Nucleus accumbens (tissue), 56 donors: ENCODE measurements at regions not wholly inside any gene's neighbourhood (a gene's known extent, or its start where the extent isn't known, plus 50 kb on each side); places are given as distances from the start of the nearest gene placed in this dataset.

Experiments used
- DNase-seq, 56 donors: peaks; one replicate each; lab custom pipeline; 2025; lab: John Stamatoyannopoulos, UW

DNA sequence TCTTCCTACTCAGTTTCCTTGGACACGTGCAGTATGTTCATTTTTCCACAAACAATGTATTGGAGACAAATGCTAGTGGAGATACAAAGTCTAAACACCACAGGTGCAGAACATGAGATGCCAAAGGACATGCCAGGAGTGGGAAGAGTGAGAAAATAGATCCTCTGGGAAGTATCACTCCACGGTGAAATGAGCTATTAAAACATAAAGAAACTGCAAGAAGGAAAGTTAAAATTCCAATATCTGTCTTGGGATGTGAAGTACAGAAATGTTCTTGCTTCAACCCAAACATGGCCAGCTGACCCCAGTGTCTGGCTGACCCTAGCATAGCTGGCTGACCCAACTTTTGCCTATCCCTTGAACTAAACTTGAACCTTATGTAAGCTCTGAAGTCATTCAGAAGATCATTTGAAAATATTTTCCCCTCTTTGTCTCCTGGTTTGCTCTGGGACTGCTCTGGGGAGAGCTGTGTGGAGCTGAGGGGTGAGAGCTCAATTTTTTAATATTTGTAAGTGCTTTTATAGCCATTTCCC, 59.5 kb downstream of the FZD1 start:
- no peak for DNase-seq

DNA sequence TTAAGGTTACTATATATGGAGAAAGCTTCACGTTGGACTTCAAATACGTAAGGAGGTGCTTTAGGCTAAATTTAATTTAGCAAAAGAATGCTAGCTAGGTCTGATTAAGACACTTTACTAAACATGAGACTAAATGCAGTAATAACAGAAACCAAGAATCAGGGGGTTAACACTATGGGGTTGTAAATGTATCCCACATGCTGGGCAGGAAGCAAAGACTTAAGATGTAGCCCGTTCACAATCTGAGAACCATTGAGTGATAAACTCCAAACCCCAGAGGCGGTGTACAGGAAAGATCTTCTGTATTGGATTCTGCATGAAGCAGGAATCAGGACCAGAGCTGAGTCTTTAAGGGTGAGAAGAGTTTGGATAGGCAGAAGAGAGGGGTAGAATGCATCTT, 60.4 kb downstream of the FZD1 start:
- no peak for DNase-seq

DNA sequence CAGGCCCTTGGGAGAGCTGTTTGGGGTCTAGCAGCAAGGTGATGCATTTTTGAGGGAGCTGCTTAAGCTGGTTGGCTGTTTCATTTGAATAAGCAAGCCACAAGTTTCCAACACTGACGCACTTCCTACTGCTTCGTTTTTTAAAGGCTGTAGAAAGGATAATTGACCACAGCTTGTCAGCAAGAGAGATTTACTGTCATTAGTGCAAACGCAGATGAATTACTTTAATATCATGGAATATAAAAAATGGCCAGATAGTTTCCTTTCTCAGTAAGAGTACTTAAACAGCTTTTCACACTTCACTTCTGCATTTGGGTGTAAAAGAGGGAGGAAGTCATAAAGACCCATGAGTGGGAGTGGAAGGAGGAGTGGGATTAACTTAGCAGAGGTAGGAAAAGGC, 61.5 kb downstream of the FZD1 start:
- DNase-seq = no peak

DNA sequence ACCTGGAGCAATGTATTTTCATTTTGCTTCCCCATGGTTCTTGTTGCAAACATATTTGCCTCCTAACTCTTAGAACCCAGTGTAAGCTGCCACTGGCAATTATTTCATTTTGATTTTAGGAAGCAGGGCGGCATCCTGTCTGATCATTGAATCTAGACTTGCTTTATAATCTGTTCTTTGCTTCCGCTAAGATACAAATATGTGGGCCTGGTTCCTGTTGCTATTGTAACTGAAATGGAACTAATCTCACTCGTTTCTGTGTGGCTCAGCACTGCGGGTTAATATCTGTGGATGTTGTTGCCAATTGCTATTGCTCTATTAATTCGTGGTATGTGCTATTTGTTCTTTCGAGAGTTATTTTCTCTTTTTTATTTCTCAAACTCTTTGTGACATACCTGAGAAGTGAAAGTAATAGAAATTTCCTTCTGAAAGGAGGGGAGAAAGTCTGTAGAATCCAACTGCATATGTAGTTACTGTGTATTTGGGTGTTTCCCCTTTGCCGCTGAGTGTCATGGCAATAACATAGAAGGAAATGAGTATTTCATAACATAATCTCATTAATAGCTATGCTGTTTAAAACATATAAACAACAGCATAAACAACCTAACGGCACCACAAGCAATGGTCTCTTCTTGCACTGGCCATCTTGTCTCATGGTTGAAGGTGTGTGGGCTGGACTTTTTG, 62.4 kb downstream of the FZD1 start:
- no peak for DNase-seq

DNA sequence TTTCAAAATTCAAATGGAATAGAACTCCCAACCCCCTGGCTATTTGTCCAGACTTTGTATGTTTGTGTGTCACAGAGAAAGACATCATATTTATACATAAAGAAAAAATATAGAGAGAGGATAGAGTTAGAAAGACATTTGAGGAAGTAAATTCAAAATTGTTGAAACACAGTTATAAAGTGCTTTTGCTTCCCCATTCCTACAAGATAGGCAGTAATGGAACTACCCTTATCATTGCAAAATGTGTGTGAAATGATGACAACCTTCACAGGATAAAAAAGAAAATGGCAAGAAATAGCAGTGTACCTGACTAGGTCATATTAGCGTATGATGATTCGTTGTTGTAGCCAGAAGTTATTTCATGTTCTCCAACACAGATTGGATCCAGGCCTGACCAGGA, 63.1 kb downstream of the FZD1 start:
- no peak for DNase-seq

DNA sequence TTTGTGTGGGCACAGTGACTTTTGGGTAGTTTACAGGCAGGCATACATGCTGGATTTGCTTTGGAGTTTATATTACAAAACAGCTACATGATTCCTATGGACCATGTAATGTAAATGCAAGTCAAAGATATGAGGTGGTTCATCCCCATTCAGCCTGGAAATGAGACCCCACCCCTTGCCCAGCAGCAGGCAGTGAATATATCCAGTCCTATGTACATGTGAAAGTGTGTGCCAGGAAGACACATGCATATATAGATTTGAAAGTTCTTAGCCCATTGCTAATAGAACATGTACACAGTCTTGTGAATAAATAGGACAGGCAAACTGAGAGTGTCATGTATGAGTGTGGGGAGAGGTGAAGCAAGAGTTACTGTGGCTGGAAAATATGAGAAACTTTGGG, 65.3 kb downstream of the FZD1 start:
- DNase-seq = no peak

DNA sequence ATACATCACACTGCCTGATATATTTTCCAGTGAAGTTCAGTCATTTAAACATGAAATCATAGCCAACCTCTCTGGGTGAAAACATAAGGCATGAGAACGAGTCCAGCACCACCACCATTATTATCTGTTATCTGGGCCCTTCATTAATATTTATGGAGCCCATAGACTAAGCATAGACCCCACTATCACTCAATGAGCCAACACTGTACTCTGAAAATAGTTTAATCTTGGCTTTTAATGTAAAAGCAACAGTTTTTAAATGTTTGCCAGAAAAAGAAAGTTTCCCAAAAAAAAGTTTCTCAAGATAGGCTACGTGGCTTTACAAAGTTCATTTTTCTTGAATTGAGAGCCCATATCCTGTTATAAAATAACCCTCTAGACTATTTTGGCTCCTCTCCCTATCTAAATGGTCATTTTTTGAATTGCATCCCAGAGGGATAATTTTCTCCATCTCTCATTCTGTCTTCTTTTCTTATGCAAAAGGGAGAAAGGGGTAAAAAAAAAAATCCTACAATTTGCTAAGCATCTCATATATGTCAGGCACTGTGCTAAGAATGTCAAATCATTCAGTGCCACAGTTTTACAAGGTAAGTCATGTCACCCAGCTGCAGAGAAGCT, 66.1 kb downstream of the FZD1 start:
- no peak for DNase-seq

DNA sequence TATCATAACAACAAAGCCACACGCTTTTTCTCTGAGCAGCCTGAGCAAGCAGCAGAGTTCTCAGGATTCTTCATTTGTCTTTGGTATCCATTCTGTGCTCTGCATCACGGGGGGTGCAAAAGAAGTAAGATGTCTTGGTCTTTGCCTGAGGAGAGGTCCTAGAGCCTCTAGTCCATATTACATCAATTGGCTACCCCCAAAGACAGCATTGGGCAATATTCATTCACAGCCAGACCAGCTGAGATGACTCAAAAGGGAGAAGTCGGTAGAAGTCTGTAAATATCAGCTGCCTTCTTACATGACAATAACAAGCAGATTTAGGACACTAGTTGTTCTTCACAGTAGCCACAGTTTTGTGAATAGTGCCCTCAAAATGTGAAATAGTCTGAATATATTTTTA, 66.6 kb downstream of the FZD1 start:
- no peak for DNase-seq

DNA sequence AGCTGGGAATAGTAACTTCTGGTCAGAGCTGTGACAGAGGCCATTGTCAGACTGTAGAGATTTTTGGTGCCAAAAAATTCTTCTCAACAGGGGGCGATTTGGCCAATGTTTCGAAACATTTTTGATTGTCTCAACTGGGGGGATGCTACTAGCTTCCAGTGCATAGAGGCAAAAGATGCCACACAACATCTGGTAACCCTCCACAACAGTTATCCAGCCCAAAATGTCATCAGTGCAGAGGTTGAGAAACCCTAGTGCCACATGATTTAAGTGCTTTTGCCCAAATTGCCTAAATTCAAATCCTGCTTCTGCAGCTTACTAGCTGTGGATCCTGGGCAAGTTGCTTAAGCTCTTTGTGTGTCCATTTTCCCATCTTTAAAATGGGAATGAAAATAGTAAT, 71.9 kb downstream of the FZD1 start:
- DNase-seq = no peak

DNA sequence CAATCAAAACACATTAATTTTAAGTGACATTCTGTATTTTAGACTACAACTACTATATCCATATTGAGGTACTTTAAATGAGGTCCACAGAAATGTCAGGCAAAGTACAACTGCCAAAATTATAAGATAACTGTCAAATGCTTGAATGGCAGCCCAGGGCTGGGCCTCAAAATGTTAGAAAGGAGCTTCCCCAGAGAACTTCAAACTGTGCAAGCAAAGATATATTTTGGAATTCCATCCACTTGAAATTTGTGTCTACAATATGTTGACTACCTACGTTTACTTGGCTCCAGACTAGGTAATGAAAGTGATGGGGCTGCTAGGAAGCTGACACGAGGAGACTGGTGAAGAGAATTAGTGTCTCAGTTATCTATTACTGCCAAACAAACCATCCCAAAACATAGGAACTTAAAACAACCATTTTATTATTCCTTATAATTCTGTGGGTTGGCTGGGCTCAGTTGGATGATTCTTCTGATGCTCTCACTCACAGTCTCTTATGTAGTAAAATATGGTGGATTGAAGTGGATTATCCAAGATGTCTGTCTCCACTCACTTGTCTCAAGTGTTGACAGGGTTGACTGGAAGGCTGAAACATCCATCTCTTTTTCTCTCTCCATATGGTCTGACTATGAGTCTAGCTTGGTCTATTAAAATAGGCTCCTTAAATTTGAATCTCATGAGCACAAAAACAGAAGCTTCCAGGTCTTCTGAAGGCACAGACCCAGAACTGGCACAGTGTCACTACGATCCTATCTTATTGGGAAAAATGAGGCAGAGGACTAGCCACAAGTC, 74.2 kb downstream of the FZD1 start:
- no peak for DNase-seq

DNA sequence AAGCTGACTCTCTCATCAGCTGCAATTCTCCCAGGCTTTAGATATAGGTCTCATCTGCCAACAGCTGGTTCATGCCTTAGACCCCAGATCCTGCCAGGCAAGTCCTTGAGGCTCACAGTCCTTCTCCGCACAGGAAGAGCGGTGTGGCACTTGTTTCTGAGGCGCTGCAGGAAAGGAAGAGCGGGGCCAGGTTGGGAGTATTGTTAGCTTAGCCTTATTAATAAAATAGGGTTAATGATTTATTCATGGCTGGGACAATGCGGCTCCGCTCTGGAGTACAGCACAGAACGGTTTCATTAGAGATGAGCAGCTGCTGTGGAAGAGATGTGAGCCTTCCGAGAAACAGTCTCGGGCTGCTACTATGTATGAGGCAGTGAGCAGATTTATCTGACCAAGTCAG, 78.1 kb downstream of the FZD1 start:
- DNase-seq = no peak

DNA sequence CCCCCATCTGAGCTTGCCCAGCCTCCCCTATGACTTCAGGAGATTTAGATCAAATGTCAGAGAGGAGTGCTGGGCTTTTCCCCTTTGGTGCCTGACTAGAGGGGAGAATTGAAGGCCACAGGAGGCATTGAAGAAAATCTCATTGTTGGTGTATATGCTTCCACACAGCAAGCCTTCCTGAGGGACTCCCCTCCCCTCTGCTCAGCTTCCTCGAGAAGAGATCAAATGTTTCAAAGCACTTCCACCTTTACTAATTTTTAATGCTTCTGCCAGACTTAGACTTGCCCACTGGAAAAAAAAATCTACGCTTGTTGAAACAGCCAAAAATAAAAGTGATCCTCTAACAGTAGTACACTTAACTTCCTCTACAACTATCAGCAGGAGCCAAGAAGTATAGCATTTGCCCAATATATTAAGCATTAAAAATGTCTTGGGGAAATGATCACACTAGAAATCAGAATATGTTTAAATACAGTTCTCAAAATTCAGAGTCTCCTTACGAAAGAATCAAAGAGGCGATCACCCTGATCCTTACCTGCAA, 79.3 kb downstream of the FZD1 start:
- no peak for DNase-seq

DNA sequence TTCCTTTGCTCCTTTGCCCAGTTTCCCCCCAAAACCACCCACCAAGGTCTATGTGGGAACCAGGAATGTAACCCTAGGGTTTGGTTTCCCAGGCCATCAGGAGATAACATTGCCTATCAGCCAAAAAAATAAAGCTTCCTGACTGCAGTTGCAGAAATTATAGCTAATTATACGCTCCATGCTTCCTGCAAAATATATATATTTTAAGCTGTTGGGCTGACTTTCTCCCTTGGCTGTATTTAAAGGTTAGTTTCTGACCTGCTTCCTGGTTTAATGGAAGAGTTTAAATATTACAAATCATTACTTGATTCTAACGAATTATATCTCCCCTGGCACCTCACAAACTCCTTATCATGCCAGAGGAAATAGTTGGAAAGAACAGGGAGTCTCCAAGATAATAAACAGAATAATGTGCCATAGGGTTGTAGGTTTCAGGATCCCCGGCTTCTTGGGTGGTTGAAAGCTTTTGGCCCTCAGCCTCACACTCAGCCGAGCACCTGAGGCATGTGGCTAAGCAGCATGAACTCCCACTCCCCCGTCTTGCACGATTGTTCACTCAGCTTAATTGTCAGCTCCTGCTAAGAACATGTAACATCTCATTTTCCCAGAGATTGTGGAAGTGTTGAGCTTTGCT, 79.9 kb downstream of the FZD1 start:
- DNase-seq = no peak

DNA sequence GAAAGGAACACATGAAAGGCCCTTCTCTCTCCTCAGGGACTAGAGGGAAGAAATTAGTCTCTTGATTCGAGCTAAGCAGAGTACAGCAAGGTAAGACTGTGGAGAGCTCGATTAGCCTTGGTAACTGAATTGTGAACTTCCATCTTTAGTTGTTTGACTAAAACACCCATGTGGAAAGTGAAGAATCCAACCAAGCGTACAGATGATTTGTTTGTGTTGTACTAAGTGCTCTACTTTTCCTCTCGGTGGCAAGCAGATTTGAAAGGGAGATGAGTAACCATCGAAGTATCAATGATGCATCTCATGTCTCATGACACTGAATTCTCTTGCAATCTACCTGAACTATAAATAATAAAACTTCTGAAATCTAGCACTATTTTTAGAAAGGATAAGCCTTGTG, 80.7 kb downstream of the FZD1 start:
- DNase-seq = no peak

DNA sequence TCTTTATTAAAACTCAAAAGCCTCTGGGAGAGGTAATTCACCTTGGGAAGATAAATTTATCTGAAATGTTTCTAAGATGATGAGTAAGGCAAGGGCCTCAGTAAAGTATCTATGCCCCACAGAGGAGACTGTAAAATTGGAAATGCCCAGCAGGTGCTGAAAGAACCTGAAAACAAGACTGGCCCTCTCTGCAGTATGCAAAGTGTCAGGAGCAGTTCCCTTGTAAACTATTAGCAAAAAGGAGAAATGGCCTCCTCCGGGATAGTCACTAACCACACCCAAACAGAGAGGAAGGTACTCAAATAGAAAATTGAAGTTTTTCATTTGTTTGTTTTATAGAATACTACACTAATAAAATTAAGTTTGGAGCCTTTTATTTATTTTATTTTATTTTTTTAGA, 81.2 kb downstream of the FZD1 start:
- no peak for DNase-seq

DNA sequence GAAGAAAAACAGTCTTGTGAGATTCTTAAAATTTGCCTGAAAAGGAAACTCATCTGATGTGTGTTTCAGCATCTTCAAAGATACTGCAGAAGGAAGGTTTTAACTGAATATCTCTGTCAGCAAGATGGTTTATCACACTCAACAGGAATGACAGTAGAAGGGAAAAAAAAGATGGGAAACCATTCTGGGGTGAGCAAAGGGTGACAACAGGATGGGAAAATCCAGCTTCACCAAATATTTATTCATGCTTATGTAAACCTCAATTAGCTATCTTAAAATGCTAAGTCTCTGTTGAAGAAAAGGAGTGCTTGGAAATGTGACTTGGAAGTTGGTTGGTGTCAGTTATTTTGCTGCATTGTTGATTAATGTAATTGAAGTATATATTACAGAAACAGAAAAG, 82.2 kb downstream of the FZD1 start:
- DNase-seq = no peak

DNA sequence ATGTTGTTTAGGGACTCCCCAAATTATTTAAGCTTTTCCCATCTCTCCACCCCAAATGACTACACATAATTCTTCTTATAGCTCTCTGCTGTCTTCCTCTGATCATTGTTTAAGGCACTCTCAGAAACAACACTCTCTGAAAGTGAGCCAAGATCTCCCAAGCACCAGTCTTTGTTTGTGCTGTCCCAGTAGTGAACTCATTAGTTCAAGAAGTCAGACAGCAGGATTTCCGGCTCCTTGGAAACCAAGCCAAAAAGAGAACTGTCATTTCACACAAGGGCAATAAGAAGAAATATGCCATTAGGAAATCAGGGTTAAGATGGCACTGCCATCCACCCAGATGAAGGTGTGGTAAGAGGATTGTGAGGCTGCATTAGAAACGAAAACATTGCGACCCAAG, 83.1 kb downstream of the FZD1 start:
- no peak for DNase-seq

DNA sequence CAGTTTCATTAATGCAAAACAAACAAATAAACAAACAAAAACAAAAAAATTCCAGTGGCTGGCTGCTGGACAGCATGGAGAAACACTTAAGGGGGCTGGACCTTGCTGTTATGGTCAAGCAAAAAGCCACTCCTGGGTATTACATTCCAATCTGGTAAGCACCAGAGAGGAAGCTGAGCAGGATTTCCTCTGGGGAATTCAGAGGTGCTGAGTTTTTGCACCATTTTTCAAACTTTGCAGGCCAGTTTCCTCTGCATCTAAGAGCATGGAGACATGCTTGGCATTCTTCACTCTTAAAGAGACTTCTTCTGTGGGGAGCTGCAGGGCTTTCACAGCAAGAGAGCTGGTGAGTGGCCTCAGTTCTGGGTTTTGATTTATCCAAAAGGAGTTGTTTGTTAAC, 84.5 kb downstream of the FZD1 start:
- no peak for DNase-seq

DNA sequence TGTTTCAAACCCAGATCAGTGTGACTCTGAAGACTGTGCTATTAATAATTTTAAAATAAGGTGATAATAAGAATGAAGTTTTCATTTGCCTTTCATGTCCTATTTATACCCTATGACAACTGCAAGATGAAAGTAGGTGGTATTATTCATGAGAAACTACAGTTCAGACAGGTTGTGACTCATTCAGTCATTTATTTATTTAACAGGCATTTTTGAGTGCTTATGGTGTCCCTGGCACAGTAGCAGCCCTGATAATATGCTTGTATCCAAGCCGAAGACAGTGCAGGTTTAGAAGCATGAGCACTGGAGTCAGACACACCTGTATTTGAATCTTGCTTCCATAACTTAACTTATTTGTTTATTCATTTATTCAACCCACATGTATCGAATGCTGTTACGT, 87.1 kb downstream of the FZD1 start:
- DNase-seq = peak in 2 of 56 donors; percentile 2 to 9

DNA sequence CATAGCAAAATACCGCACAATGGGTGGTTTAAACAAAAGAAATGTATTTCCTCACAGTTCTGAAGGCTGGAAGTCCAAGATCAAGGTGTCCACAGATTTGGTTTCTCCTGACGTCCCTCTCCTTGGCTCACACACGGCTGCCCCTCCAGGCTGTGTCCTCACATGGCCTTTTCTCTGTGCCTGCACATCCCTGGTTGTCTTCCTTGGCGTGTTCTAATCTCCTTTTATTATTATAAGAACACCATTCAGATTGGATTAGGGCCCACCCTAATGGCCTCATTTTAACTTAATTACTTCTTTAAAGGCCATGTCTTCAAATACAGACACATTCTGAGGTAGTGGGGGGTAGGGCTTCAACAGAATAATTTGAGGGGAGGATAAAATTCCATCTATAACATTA, 87.9 kb downstream of the FZD1 start:
- DNase-seq = no peak

DNA sequence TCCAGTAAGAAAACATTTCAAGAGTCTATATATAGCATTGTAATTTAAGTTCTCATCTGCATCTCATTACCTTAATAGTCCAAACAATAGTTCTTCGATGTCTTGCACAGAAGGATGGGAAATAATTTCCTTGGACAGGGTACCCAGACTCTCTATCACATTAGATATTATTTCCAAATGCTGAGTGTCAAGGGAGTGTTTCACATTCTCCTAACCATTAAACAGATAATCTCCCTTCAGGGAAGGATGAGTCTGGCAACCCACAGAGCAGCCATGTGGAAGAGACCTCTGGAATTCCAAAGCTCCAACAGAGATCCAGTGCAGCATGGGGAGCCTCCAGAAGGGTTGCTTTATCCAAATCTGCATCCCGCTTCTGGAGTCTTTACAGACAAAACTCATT, 89.6 kb downstream of the FZD1 start:
- no peak for DNase-seq
